HS-5 (cell line): ENCODE measurements at regions not wholly inside any gene's neighbourhood (a gene's known extent, or its start where the extent isn't known, plus 50 kb on each side); places are given as distances from the start of the nearest gene placed in this dataset.
A peak's percentile ranks its signal among the peaks of the same experiment; 100 is the strongest.

Experiments
- DNase-seq: peaks from one replicate; pipeline ENCODE4 v3.0.0-alpha.2; 2012; ENCODE audit warnings: low read depth

- DNase-seq, result no peak
These were observed 352.1 kb upstream of the GATB start for GRCh38 chr4:152112887-152113286.

GRCh38 chr4:152112190-152112589 is 351.4 kb upstream of the GATB start:
- DNase-seq, result no peak

GRCh38 chr4:152110780-152111179 is 350.0 kb upstream of the GATB start:
- DNase-seq, result no peak

- DNase-seq, result no peak
These were observed 349.0 kb upstream of the GATB start for GRCh38 chr4:152109531-152110509.

GRCh38 chr4:152107736-152108500 is 347.1 kb upstream of the GATB start:
- no peak for DNase-seq

- no peak for DNase-seq
These were observed 346.0 kb upstream of the GATB start for GRCh38 chr4:152106781-152107321.

- peak; percentile 96 for DNase-seq
These were observed 345.4 kb upstream of the GATB start for GRCh38 chr4:152106113-152106763.

- DNase-seq, result no peak
These were observed 344.1 kb upstream of the GATB start for GRCh38 chr4:152104901-152105357.

GRCh38 chr4:152104356-152104755 is 343.5 kb upstream of the GATB start:
- no peak for DNase-seq

GRCh38 chr4:152103181-152103901 is 342.5 kb upstream of the GATB start:
- no peak for DNase-seq

- DNase-seq, result no peak
These were observed 341.7 kb upstream of the GATB start for GRCh38 chr4:152102436-152103000.

- DNase-seq, result peak; percentile 72
These were observed 341.0 kb upstream of the GATB start for GRCh38 chr4:152101556-152102435.

- DNase-seq, result no peak
These were observed 339.8 kb upstream of the GATB start for GRCh38 chr4:152100379-152101201.

- DNase-seq, result no peak
These were observed 339.2 kb upstream of the GATB start for GRCh38 chr4:152099981-152100378.

- DNase-seq, result no peak
These were observed 338.7 kb upstream of the GATB start for GRCh38 chr4:152099555-152099954.

- no peak for DNase-seq
These were observed 338.2 kb upstream of the GATB start for GRCh38 chr4:152099061-152099425.

- no peak for DNase-seq
These were observed 337.7 kb upstream of the GATB start for GRCh38 chr4:152098365-152099060.

GRCh38 chr4:152097371-152097770 is 336.6 kb upstream of the GATB start:
- no peak for DNase-seq

- no peak for DNase-seq
These were observed 334.9 kb upstream of the GATB start for GRCh38 chr4:152095701-152096070.
